ENCODE measurements at regions not wholly inside any gene's neighbourhood (a gene's known extent, or its start where the extent isn't known, plus 50 kb on each side); places are given as distances from the start of the nearest gene placed in this dataset.

- TF ChIP-seq EP300 (IDR thresholded peaks at IDR 0.05) (no peak), CTCF (IDR thresholded peaks at IDR 0.05) (no peak), POLR2AphosphoS5 (IDR thresholded peaks at IDR 0.05) (no peak)
These were observed 906.8 kb downstream of the GRIK2 start for GRCh38 chr6:102300350-102300749.
